GM21423 (cell line): ENCODE measurements at regions not wholly inside any gene's neighbourhood (a gene's known extent, or its start where the extent isn't known, plus 50 kb on each side); places are given as distances from the start of the nearest gene placed in this dataset.
"Not testable (repeated sequence)": the region's sequence is repeated elsewhere in the genome, so short reads cannot be mapped to it uniquely, and the experiment has no call there.

ENCODE experiments used
- ATAC-seq: cut with Tn5 transposase; IDR thresholded peaks from one replicate; pipeline ENCODE4 v1.9.1; 2021; ENCODE audit warnings: mild to moderate bottlenecking, moderate library complexity; ENCODE audit not compliant: unreplicated experiment

- no peak for ATAC-seq
These were observed 936.1 kb upstream of the WWC1 start for GRCh38 chr5:167355346-167355745.

- no peak for ATAC-seq
These were observed 935.1 kb upstream of the WWC1 start for GRCh38 chr5:167356374-167356773.

DNA sequence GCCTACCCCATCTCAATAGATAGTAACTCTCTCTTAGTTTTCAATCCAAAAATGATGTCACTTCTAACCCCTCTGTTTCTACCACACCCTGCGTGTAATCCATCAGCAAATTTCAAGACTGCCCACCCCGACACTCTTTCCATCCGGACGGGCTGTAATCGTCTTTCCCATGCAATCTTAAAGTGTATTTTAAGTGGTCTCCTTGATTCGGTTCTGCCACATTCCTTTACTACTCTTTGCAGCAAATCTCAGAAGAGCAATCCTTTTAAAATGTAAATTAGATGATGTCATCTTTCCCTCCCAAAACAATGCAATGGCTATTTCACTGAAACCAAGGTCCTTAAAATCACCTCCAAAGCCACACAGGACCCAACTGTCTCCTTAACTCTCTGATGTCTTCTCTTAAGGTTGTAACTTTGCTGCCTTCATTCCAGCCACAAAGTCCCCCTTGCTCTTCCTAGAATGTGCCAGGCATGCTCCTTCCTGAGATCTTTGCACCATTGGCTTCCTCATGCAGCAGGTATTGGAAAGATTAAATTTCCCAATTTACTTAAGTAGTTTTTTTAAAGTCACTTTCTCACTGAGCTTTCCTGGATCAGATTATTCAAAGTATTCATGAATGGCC is 932.5 kb upstream of the WWC1 start:
- no peak for ATAC-seq

- no peak for ATAC-seq
These were observed 929.6 kb upstream of the WWC1 start for GRCh38 chr5:167361795-167362194.

GRCh38 chr5:167363065-167363464 is 928.4 kb upstream of the WWC1 start:
- no peak for ATAC-seq

DNA sequence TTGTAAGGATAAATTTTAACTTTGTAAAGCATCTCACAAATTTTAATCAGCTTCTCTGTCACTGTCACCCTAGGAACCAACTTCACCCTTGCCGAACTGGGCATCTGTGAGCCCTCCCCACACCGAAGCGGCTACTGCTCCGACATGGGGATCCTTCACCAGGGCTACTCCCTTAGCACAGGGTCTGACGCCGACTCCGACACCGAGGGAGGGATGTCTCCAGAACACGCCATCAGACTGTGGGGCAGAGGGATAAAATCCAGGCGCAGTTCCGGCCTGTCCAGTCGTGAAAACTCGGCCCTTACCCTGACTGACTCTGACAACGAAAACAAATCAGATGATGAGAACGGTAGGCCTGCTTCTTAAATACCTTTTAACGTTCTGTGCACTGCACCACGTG is 916.3 kb upstream of the WWC1 start:
- ATAC-seq = no peak

GRCh38 chr5:167378894-167379723 is 912.3 kb upstream of the WWC1 start:
- ATAC-seq = no peak

- no peak for ATAC-seq
These were observed 910.0 kb upstream of the WWC1 start for GRCh38 chr5:167381457-167381856.

DNA sequence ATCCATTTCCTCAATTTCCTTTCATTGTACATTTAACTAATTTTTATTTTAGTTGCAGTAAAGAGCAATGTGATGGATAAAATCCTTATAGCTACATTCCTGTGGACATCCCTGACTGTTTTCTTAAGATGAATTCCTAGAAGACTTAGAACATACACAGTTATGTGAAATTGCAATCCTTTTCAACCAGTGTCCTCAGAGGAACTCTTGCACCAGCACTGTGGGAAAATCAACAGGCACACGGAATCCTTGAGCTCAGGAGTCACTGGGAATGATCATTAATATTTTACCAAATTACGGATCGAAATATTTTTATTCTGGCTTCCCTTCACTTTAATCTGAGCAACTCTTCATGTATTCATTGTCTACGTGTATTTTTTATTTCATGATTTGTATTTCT is 901.9 kb upstream of the WWC1 start:
- no peak for ATAC-seq

- ATAC-seq = not testable (repeated sequence)
These were observed 900.2 kb upstream of the WWC1 start for GRCh38 chr5:167391286-167391685.

GRCh38 chr5:167392240-167392639 is 899.2 kb upstream of the WWC1 start:
- no peak for ATAC-seq

- no peak for ATAC-seq
These were observed 898.1 kb upstream of the WWC1 start for GRCh38 chr5:167393358-167393757.

- no peak for ATAC-seq
These were observed 888.8 kb upstream of the WWC1 start for GRCh38 chr5:167402671-167403070.

GRCh38 chr5:167406513-167406912 is 884.9 kb upstream of the WWC1 start:
- no peak for ATAC-seq

DNA sequence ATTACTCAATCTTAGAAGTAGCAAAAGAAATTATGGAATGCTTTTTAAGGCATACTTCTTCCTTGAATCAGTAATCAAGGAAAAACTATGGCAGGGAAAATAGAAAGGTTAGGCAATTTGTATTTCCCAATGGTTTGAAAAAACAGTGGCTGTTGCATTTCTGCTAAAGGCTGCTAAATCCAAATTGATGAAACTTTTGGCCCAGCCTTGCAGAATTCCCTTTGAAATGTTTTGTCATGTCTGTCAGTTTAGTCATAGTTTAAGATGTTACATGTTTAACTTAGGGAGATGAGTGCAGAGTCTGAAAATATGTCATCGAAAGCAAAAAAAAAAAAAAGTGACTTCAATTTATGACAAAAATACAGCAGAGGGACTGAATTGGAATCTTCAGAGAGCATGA is 878.9 kb upstream of the WWC1 start:
- no peak for ATAC-seq

GRCh38 chr5:167413506-167413905 is 877.9 kb upstream of the WWC1 start:
- no peak for ATAC-seq

- ATAC-seq = no peak
These were observed 876.8 kb upstream of the WWC1 start for GRCh38 chr5:167414611-167415010.

DNA sequence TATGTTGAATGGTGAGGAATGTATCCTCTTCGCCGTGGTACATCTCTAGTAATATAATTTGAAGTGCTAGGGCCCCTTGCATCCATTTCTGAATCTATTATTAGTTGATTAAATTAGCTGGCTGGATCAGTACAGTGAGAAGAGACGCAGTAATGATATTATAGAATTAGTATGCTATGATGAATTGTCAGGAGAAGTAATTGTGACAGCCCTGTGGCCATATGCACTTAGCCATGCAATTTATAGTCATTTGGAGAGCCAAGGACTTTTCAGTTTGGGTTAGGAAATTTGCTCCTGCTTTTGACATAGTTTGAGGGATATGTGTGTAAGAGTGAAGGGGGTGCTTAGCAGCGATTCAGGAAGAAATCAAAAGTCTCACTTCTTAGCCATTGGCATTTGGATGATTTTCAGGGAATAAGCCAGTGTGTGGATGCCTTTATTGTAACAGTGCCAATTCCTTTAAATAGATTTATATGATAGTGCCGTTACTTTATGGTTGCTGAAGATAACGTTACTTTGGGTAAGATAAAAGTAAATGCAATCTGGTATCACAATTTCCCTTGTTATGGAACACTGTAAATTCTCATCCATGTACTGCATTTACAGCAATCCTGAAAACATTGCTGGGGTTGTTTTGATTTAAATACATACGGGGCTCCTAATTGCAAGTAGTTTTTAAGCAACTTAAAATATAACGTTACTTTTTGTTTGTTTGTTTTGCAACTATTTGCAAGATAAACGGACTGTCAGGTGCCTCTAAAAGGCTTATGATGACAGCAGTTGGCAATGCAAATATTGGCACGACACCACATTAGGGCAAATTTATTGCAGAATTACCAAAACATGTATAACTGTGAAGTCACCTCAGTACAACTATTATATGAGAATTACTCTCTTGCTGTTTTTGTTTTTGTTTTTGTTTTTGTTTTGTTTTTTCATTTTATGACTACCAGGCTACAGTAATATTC is 875.4 kb upstream of the WWC1 start:
- ATAC-seq = no peak

DNA sequence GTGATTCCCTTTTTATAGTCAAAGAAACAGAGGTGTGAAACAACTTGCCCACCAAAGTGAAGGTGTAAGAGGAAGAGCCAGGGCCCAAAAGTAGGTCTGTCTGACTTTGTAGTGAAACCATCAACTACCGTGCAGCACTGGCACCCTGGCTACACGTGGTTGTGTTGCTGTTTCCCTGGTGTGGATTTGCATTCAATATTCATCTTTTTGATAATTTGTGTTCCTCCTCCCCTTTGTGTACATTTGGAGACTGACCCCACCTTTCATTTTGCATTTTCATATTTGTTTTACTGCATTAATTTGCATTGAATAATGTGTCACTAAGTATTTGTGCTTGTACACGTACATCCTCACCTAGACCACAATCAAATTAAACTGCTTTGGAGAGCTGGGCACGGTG is 873.8 kb upstream of the WWC1 start:
- ATAC-seq = no peak

GRCh38 chr5:167425161-167425560 is 866.3 kb upstream of the WWC1 start:
- ATAC-seq = no peak

- no peak for ATAC-seq
These were observed 864.9 kb upstream of the WWC1 start for GRCh38 chr5:167426501-167426900.
